SK-N-SH (cell line): ENCODE measurements at regions not wholly inside any gene's neighbourhood (a gene's known extent, or its start where the extent isn't known, plus 50 kb on each side); places are given as distances from the start of the nearest gene placed in this dataset.

Experiments
- CTCF ChIA-PET: fragments of 300-600, 350-600 bp; formaldehyde crosslinking; extraction: SDS; loops from one replicate; lab custom pipeline; 2021; lab: Yijun Ruan, JAX
- POLR2A ChIA-PET: fragments of 350-600 bp; sonication (Branson Sonifier 250); formaldehyde crosslinking; extraction: SDS; loops from one replicate; lab custom pipeline; 2020; ENCODE audit warnings: antibody characterized with exemption, inconsistent platforms; lab: Yijun Ruan, JAX
- DNase-seq: peaks from one replicate; pipeline ENCODE4 v3.0.0; 2012
- H2AFZ ChIP-seq: fragments of 200-600 bp; sonication (generic); 2 replicates; pipeline ENCODE4 v1.8.1; 2016; ENCODE audit warnings: antibody characterized with exemption, mild to moderate bottlenecking, low read depth
- H3F3A ChIP-seq: fragments of 200-600 bp; sonication (generic); replicated peaks from 2 replicates; pipeline ENCODE3; 2016; ENCODE audit warnings: antibody characterized with exemption, mild to moderate bottlenecking; ENCODE audit not compliant: insufficient read depth
- H3K27ac ChIP-seq, 2 experiments: fragments of 200-500 bp in 1 of 2; fragments of 200-600 bp in 1 of 2; sonication (Bioruptor generic) in 1 of 2; sonication (generic), shearing (Covaris generic) in 1 of 2; 2 replicates each; pipeline versions ENCODE4 v1.5.1 to v1.6.1; 2014 to 2016; ENCODE audit warnings: low read depth in 2 of 2, inconsistent platforms in 1 of 2, low read length in 1 of 2, mild to moderate bottlenecking in 1 of 2, mixed read lengths in 1 of 2
- H3K27me3 ChIP-seq: fragments of 200-600 bp; sonication (generic), shearing (Covaris generic); 2 replicates; pipeline ENCODE4 v1.6.1; 2016; ENCODE audit warnings: mixed run types; ENCODE audit not compliant: insufficient read depth
- H3K36me3 ChIP-seq, 2 experiments: fragments of 200-500 bp in 1 of 2; fragments of 200-600 bp in 1 of 2; sonication (Bioruptor generic) in 1 of 2; sonication (generic) in 1 of 2; replicated peaks in 1 of 2; 2 replicates each; pipeline versions ENCODE3 to v1.5.1; 2014 to 2016; ENCODE audit warnings: low read length in 1 of 2, mild to moderate bottlenecking in 1 of 2; ENCODE audit not compliant: insufficient read depth in 2 of 2, control insufficient read depth in 1 of 2
- H3K4me1 ChIP-seq, 2 experiments: fragments of 200-500 bp in 1 of 2; fragments of 200-600 bp in 1 of 2; sonication (Bioruptor generic) in 1 of 2; sonication (generic), shearing (Covaris generic) in 1 of 2; 2 replicates each; pipeline versions ENCODE4 v1.5.1 to v1.6.1; 2014 to 2016; ENCODE audit warnings: low read depth in 1 of 2, low read length in 1 of 2, mixed run types in 1 of 2; ENCODE audit not compliant: insufficient read depth in 2 of 2, control insufficient read depth in 1 of 2
- H3K4me2 ChIP-seq: fragments of 200-600 bp; sonication (generic), shearing (Covaris generic); 2 replicates; pipeline ENCODE4 v1.6.1; 2017; ENCODE audit warnings: mixed run types
- H3K4me3 ChIP-seq, 2 experiments: fragments of 200-500 bp in 1 of 2; fragments of 200-600 bp in 1 of 2; sonication (Bioruptor generic) in 1 of 2; sonication (generic), shearing (Covaris generic) in 1 of 2; 2 replicates each; pipeline versions ENCODE4 v1.5.1 to v1.8.1; 2014 to 2016; ENCODE audit warnings: low read depth in 2 of 2, inconsistent platforms in 1 of 2, low read length in 1 of 2, mild to moderate bottlenecking in 1 of 2, mixed read lengths in 1 of 2, moderate library complexity in 1 of 2
- H3K79me2 ChIP-seq: fragments of 200-600 bp; sonication (generic); 2 replicates; pipeline ENCODE4 v1.8.1; 2017; ENCODE audit warnings: mild to moderate bottlenecking; ENCODE audit not compliant: insufficient read depth
- H3K9ac ChIP-seq: fragments of 200-600 bp; sonication (generic); 2 replicates; pipeline ENCODE4 v1.6.1; 2017; ENCODE audit warnings: mixed run types
- H3K9me2 ChIP-seq: fragments of 200-600 bp; sonication (generic); 2 replicates; pipeline ENCODE4 v1.6.1; 2017; ENCODE audit warnings: mixed run types
- H3K9me3 ChIP-seq: fragments of 200-600 bp; sonication (generic); 2 replicates; pipeline ENCODE4 v1.6.1; 2017; ENCODE audit warnings: mixed run types, mild to moderate bottlenecking, moderate library complexity
- H4K20me1 ChIP-seq: fragments of 200-600 bp; sonication (generic); 2 replicates; pipeline ENCODE4 v1.6.1; 2017; ENCODE audit warnings: mild to moderate bottlenecking, mixed run types; ENCODE audit not compliant: insufficient read depth
- CHD2 ChIP-seq: fragments of 150-350 bp; IDR thresholded peaks from 2 replicates; pipeline ENCODE4 v1.6.1; 2018; ENCODE audit warnings: low read length; ENCODE audit not compliant: partially characterized antibody
- FOXJ3 ChIP-seq: sonication (generic); formaldehyde crosslinking; IDR thresholded peaks from 2 replicates; pipeline ENCODE4 v1.5.1; 2020; ENCODE audit warnings: mild to moderate bottlenecking, missing genetic modification reagents
- MEF2A ChIP-seq: IDR thresholded peaks from 2 replicates; pipeline ENCODE4 v1.4.0; 2012; ENCODE audit warnings: low read depth, borderline replicate concordance
- SIN3A ChIP-seq: IDR thresholded peaks from 2 replicates; pipeline ENCODE4 v1.6.1; 2012; ENCODE audit warnings: low read depth, mild to moderate bottlenecking, low read length, moderate library complexity, borderline replicate concordance
- TEAD4 ChIP-seq: IDR thresholded peaks from 2 replicates; pipeline ENCODE4 v1.4.0; 2012; ENCODE audit warnings: mild to moderate bottlenecking, borderline replicate concordance; ENCODE audit not compliant: insufficient read depth
- WGBS: methylation state at CpG from one replicate; pipeline ENCODE4 v1.1.6; 2017; ENCODE audit warnings: low lambda C conversion rate; 5-methylcytosine and 5-hydroxymethylcytosine counted together
- TF ChIP-seq, protein P1 (sequence below): IDR thresholded peaks from 2 replicates; pipeline ENCODE4 v1.4.0; 2012; ENCODE audit warnings: low read depth, borderline replicate concordance

DNA sequence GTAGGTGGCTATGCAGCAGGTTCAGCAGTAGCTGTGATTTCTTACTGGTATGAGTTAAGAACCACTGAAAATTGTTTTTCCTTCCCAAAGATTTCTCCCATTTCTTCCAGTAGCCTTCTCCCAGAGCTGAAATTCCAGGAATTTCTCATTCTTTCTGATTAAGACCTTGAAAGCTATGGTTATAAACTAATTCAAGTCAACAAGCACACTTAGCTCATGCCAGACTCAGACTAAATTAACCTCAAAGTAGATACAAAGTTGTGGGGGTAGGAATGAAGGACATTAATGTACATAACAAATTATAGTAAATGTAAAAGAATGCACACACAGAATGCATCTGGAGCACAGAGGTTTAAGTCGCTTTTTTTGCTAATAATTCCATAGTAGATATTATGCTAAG lies 103.6 kb upstream of the SOX11 start:
- TF ChIP-seq MEF2A = no peak
- POLR2A ChIA-PET = no interaction called here
- no peaks in the 10 kb centered on the region for H3K9me3 ChIP-seq
- H3K9ac ChIP-seq = no peak overlapping the region
- no peaks in the 10 kb centered on the region for H3K27me3 ChIP-seq
- no peak for DNase-seq
- no peaks in the 10 kb centered on the region for H3F3A ChIP-seq
- H3K79me2 ChIP-seq = no peaks in the 10 kb centered on the region
- no peak overlapping the region for H3K27ac ChIP-seq
- H3K4me3 ChIP-seq = no peak overlapping the region
- peaks cover 0 to 3% of the 10 kb centered on the region in 2 experiments; a peak in 1 of 4 replicates for H3K4me1 ChIP-seq
- no peaks in the 10 kb centered on the region for H3K36me3 ChIP-seq
- H4K20me1 ChIP-seq = no peaks in the 10 kb centered on the region
- CTCF ChIA-PET = no interaction called here
- H3K9me2 ChIP-seq = no peaks in the 10 kb centered on the region
- 21% methylated on average over 1 of the region's 1 CpG for WGBS
- H2AFZ ChIP-seq = no peak overlapping the region
- H3K4me2 ChIP-seq = no peak overlapping the region

DNA sequence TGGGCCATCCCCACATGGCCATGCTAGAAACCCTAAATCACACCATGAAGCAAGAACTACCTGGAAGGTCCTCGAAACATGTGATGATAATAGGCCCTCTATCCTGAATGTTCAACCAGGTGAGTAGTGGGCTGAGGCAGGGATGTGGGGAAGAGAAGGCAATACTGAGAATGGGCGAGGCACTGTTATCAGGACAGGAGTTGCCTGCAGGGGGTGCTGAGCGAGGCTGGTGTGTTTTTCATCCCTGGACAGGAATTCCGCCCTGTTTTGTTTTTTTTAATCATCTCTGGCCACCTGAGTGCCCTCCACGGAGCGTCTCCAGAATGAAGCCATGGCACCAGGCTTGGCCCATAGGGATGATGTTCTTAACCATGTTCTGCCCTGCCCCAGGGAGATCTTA lies 103.0 kb upstream of the SOX11 start:
- H4K20me1 ChIP-seq = no peaks in the 10 kb centered on the region
- CTCF ChIA-PET = no interaction called here

DNA sequence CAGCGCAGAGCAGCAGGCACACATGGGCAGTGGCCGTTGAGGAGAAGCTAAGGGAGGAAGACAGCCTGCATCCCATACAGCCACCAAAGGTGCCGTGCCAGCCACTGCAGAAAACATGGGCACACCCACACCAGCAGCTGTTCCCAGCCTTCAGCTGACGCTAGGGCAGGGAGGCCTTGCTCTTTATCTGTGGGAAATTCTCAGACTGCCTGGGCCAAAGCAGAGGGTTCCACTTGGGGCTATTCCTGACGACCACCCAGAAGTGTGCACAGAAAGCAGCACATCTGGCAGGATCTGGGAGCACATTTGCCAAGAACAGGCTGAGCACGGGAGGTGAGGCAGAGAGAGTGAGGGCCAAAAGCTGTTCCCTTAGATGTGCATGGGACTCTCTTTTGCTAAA lies 101.3 kb upstream of the SOX11 start:
- POLR2A ChIA-PET = no interaction called here
- no peaks in the 10 kb centered on the region for H3K9me3 ChIP-seq
- DNase-seq = no peak
- 38% methylated on average over 5 of the region's 6 CpGs for WGBS
- no peaks in the 10 kb centered on the region for H3F3A ChIP-seq
- peaks cover 0 to 3% of the 10 kb centered on the region in 2 experiments; a peak in 1 of 4 replicates for H3K4me1 ChIP-seq
- H3K9ac ChIP-seq = no peak overlapping the region
- no peaks in the 10 kb centered on the region for H3K9me2 ChIP-seq
- CTCF ChIA-PET = interaction anchor here (0.9 kb wide), 1 partner anchor 20 kb away, joined by 3 read pairs; no protein-coding TSS in a partner anchor
- no peak overlapping the region for H3K4me3 ChIP-seq
- H3K4me2 ChIP-seq = no peak overlapping the region
- H3K36me3 ChIP-seq = no peaks in the 10 kb centered on the region
- no peak overlapping the region for H2AFZ ChIP-seq
- H3K27ac ChIP-seq = no peak overlapping the region
- H3K79me2 ChIP-seq = no peaks in the 10 kb centered on the region
- H3K27me3 ChIP-seq = no peaks in the 10 kb centered on the region
- H4K20me1 ChIP-seq = no peaks in the 10 kb centered on the region
- TF ChIP-seq SIN3A (no peak), TEAD4 (no peak), FOXJ3 (no peak), CHD2 (no peak)

More for the DNA sequence above, 103.0 kb upstream of the SOX11 start:
- no peaks in the 10 kb centered on the region for H3K9me3 ChIP-seq
- H3K79me2 ChIP-seq = no peaks in the 10 kb centered on the region
- H3K4me1 ChIP-seq = peaks cover 0 to 3% of the 10 kb centered on the region in 2 experiments; a peak in 1 of 4 replicates
- H3F3A ChIP-seq = no peaks in the 10 kb centered on the region
- no peak for DNase-seq
- no peak overlapping the region for H3K27ac ChIP-seq
- 23% methylated on average over 6 of the region's 6 CpGs for WGBS
- TF ChIP-seq, protein P1, sequence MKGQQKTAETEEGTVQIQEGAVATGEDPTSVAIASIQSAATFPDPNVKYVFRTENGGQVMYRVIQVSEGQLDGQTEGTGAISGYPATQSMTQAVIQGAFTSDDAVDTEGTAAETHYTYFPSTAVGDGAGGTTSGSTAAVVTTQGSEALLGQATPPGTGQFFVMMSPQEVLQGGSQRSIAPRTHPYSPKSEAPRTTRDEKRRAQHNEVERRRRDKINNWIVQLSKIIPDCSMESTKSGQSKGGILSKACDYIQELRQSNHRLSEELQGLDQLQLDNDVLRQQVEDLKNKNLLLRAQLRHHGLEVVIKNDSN = no peak
- no peak overlapping the region for H3K4me2 ChIP-seq
- POLR2A ChIA-PET = no interaction called here
- no peaks in the 10 kb centered on the region for H3K9me2 ChIP-seq
- H3K4me3 ChIP-seq = no peak overlapping the region
- no peaks in the 10 kb centered on the region for H3K36me3 ChIP-seq
- no peak overlapping the region for H2AFZ ChIP-seq
- H3K27me3 ChIP-seq = no peaks in the 10 kb centered on the region
- H3K9ac ChIP-seq = no peak overlapping the region
